OCI-LY7 (cell line): ENCODE measurements at regions not wholly inside any gene's neighbourhood (a gene's known extent, or its start where the extent isn't known, plus 50 kb on each side); places are given as distances from the start of the nearest gene placed in this dataset.

Experiments used
- CTCF ChIP-seq: fragments of 200-600 bp; sonication (generic); conservative IDR thresholded peaks from 2 replicates; pipeline ENCODE4 v1.5.1; 2014; ENCODE audit warnings: mild to moderate bottlenecking, antibody characterized with exemption, low read length, moderate library complexity, mixed read lengths
- EZH2phosphoT487 ChIP-seq: fragments of 200-600 bp; sonication (generic); IDR thresholded peaks from 2 replicates; pipeline ENCODE4 v1.6.1; 2018; ENCODE audit warnings: low read depth, borderline replicate concordance, mild to moderate bottlenecking, mixed run types, antibody characterized with exemption, low read length, moderate library complexity, mixed read lengths

GRCh38 chr14:30468354-30468753 is 90.6 kb upstream of the G2E3 start:
- TF ChIP-seq CTCF (no peak), EZH2phosphoT487 (no peak)
